Sigmoid colon (tissue), 6 donors: ENCODE measurements at regions not wholly inside any gene's neighbourhood (a gene's known extent, or its start where the extent isn't known, plus 50 kb on each side); places are given as distances from the start of the nearest gene placed in this dataset.

Experiments used
- DNase-seq: peaks from one replicate; pipeline ENCODE4 v3.0.0-alpha.2; 2019
- H3K27ac ChIP-seq, 4 donors: fragments of 200-600 bp; sonication (generic); one replicate each; pipeline ENCODE4 v1.5.1; 2016 to 2019; ENCODE audit warnings: mild to moderate bottlenecking in 1 of 4
- H3K27me3 ChIP-seq, 3 donors: fragments of 200-600 bp; sonication (generic); one replicate each; pipeline ENCODE4 v1.5.1; 2019; ENCODE audit warnings: mild to moderate bottlenecking in 1 of 3
- H3K36me3 ChIP-seq, 4 donors: fragments of 200-600 bp; sonication (generic); one replicate each; pipeline ENCODE4 v1.5.1; 2016 to 2019
- H3K4me1 ChIP-seq, 4 donors: fragments of 200-600 bp; sonication (generic); one replicate each; pipeline ENCODE4 v1.5.1; 2017 to 2019
- H3K4me3 ChIP-seq, 4 donors: fragments of 200-600 bp; sonication (generic); one replicate each; pipeline ENCODE4 v1.5.1; 2017 to 2019; ENCODE audit warnings: mild to moderate bottlenecking in 2 of 4, moderate library complexity in 1 of 4
- H3K9me3 ChIP-seq, 4 donors: fragments of 200-600 bp in 3 of 4; sonication (generic) in 3 of 4; one replicate each; pipeline versions ENCODE4 v1.5.1 to v1.6.1; 2013 to 2019
- EP300 ChIP-seq, 4 donors: sonication (generic); formaldehyde crosslinking; IDR thresholded peaks; one replicate each; pipeline ENCODE4 v1.6.1; 2017; ENCODE audit warnings: antibody characterized with exemption in 4 of 4
- POLR2A ChIP-seq, 2 donors: fragments of 450-650 bp; IDR thresholded peaks; one replicate each; pipeline ENCODE4 v1.6.1; 2016; ENCODE audit warnings: antibody characterized with exemption in 2 of 2, mild to moderate bottlenecking in 2 of 2, moderate library complexity in 2 of 2
- POLR2AphosphoS5 ChIP-seq, 4 donors: sonication (generic); formaldehyde crosslinking; IDR thresholded peaks; one replicate each; pipeline ENCODE4 v1.6.1; 2017; ENCODE audit warnings: antibody characterized with exemption in 4 of 4
- WGBS, 2 donors: extraction: QIAGEN DNeasy Blood & Tissue Kit; methylation state at CpG; one replicate each; pipeline ENCODE4 v1.1.7; 2013; 5-methylcytosine and 5-hydroxymethylcytosine counted together
- intact Hi-C: fragments of 100-400 bp; cut with DNase I; formaldehyde crosslinking; loops from one replicate; pipeline ENCODE4 v1.15.1; 2023
- TF ChIP-seq, protein P1 (sequence below), 4 experiments: fragments of 450-650 bp in 3 of 4; fragments of 200-600 bp in 1 of 4; IDR thresholded peaks; one replicate each; pipeline ENCODE4 v1.5.1; 2016 to 2019; ENCODE audit warnings: antibody characterized with exemption in 4 of 4, mild to moderate bottlenecking in 3 of 4, moderate library complexity in 2 of 4
- donor health status: healthy with polysubstance abuse.
- donor health status: healthy.

- H3K36me3 ChIP-seq = no peaks in the 10 kb centered on the region
- peak overlapping the region in 2 of 4 donors; percentile 39 to 41 for H3K27ac ChIP-seq
- intact Hi-C loops = loop anchor here (10.0 kb wide), 1 partner anchor 403 kb away; no protein-coding TSS in a partner anchor
- H3K4me1 ChIP-seq = peaks cover 0 to 43% (median 19%) of the 10 kb centered on the region in 4 donors
- 85 to 88% methylated on average over 4 of the region's 4 CpGs for WGBS, 2 donors
- no peaks in the 10 kb centered on the region for H3K27me3 ChIP-seq
- no peak for DNase-seq
- H3K9me3 ChIP-seq = no peaks in the 10 kb centered on the region
- H3K4me3 ChIP-seq = no peak overlapping the region
- TF ChIP-seq POLR2AphosphoS5 (IDR thresholded peaks at IDR 0.05) (no peak), EP300 (IDR thresholded peaks at IDR 0.05) (no peak), POLR2A (IDR thresholded peaks at IDR 0.05) (no peak)
- TF ChIP-seq, protein P1, sequence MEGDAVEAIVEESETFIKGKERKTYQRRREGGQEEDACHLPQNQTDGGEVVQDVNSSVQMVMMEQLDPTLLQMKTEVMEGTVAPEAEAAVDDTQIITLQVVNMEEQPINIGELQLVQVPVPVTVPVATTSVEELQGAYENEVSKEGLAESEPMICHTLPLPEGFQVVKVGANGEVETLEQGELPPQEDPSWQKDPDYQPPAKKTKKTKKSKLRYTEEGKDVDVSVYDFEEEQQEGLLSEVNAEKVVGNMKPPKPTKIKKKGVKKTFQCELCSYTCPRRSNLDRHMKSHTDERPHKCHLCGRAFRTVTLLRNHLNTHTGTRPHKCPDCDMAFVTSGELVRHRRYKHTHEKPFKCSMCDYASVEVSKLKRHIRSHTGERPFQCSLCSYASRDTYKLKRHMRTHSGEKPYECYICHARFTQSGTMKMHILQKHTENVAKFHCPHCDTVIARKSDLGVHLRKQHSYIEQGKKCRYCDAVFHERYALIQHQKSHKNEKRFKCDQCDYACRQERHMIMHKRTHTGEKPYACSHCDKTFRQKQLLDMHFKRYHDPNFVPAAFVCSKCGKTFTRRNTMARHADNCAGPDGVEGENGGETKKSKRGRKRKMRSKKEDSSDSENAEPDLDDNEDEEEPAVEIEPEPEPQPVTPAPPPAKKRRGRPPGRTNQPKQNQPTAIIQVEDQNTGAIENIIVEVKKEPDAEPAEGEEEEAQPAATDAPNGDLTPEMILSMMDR (IDR thresholded peaks at IDR 0.05) = no peak
Measured at GRCh38 chr2:66987733-66988132, 409.4 kb upstream of the ETAA1 start.

DNA sequence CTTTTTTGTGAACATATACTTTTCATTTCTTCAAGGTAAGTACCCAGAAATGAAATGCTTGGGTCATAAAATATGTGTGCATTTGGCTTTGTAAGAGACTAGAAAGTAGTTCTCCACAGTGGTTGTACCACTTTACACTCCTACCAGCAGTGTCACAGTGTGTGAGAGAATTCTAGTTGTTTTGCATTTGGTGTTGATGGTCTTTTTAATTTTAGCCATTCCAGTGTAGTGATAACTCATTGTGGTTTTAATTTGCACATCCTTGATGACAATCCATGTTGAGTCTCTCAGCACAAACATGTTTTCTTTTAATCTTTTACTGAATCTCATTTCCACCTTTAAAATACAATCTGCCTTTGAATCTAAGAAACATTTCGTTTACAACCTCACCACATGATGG is 402.5 kb upstream of the ETAA1 start:
- Histone ChIP-seq H3K27me3 (no peaks in the 10 kb centered on the region), H3K4me1 (peaks cover 0 to 43% (median 19%) of the 10 kb centered on the region in 4 donors), H3K27ac (peak overlapping the region in 3 of 4 donors; percentile 67 to 78 (median 77)), H3K9me3 (no peaks in the 10 kb centered on the region), H3K36me3 (no peaks in the 10 kb centered on the region), H3K4me3 (no peak overlapping the region)
- intact Hi-C loops = loop anchor here (5.0 to 10.0 kb wide), 4 partner anchors 97 to 560 kb away; partner anchors contain the start of gene MEIS1
- 28 to 57% methylated on average over 1 of the region's 1 CpG for WGBS, 2 donors
- TF ChIP-seq, protein P1 (IDR thresholded peaks at IDR 0.05) = no peak
- TF ChIP-seq EP300 (IDR thresholded peaks at IDR 0.05) (no peak), POLR2AphosphoS5 (IDR thresholded peaks at IDR 0.05) (no peak), POLR2A (IDR thresholded peaks at IDR 0.05) (no peak)
- DNase-seq = no peak

- WGBS, 2 donors = 77 to 89% methylated on average over 3 of the region's 3 CpGs
- intact Hi-C loops = loop anchor here (5.0 to 10.0 kb wide), 2 partner anchors 98 to 561 kb away; partner anchors contain the start of gene MEIS1
- H3K9me3 ChIP-seq = no peaks in the 10 kb centered on the region
- peak; percentile 78 for DNase-seq
- H3K27ac ChIP-seq = peak overlapping the region in 3 of 4 donors; percentile 67 to 78 (median 77)
- TF ChIP-seq EP300 (IDR thresholded peaks at IDR 0.05) (peak in 3 of 4 donors; percentile 44 to 67 (median 62)), POLR2A (IDR thresholded peaks at IDR 0.05) (no peak), POLR2AphosphoS5 (IDR thresholded peaks at IDR 0.05) (peak; percentile 74 to 88 (median 84))
- no peaks in the 10 kb centered on the region for H3K36me3 ChIP-seq
- H3K4me1 ChIP-seq = peaks cover 0 to 34% (median 18%) of the 10 kb centered on the region in 4 donors
- no peaks in the 10 kb centered on the region for H3K27me3 ChIP-seq
- no peak overlapping the region for H3K4me3 ChIP-seq
Measured at GRCh38 chr2:66995636-66996035, 401.5 kb upstream of the ETAA1 start.

- WGBS, 2 donors = 88 to 96% methylated on average over 5 of the region's 5 CpGs
- DNase-seq = no peak
- TF ChIP-seq POLR2AphosphoS5 (IDR thresholded peaks at IDR 0.05) (no peak), EP300 (IDR thresholded peaks at IDR 0.05) (no peak), POLR2A (IDR thresholded peaks at IDR 0.05) (no peak)
- TF ChIP-seq, protein P1 (IDR thresholded peaks at IDR 0.05) = no peak
- Histone ChIP-seq H3K27me3 (no peaks in the 10 kb centered on the region), H3K27ac (no peak overlapping the region), H3K4me3 (no peak overlapping the region), H3K36me3 (no peaks in the 10 kb centered on the region), H3K9me3 (no peaks in the 10 kb centered on the region), H3K4me1 (peaks cover 0 to 8% (median 0%) of the 10 kb centered on the region in 4 donors)
- intact Hi-C loops = no loop called here
Measured at GRCh38 chr2:67002618-67003371, 394.3 kb upstream of the ETAA1 start.

GRCh38 chr2:67006373-67006960 is 390.7 kb upstream of the ETAA1 start:
- H3K27me3 ChIP-seq = no peaks in the 10 kb centered on the region
- no peaks in the 10 kb centered on the region for H3K9me3 ChIP-seq
- no peak overlapping the region for H3K27ac ChIP-seq
- no peak for DNase-seq
- TF ChIP-seq EP300 (IDR thresholded peaks at IDR 0.05) = no peak
- TF ChIP-seq POLR2A (IDR thresholded peaks at IDR 0.05) = no peak
- TF ChIP-seq, protein P1 (IDR thresholded peaks at IDR 0.05) = no peak
- TF ChIP-seq POLR2AphosphoS5 (IDR thresholded peaks at IDR 0.05) = no peak
- WGBS, 2 donors = 84 to 87% methylated on average over 5 of the region's 5 CpGs
- peaks cover 0 to 17% (median 0%) of the 10 kb centered on the region in 4 donors for H3K4me1 ChIP-seq
- intact Hi-C loops = no loop called here
- H3K36me3 ChIP-seq = no peaks in the 10 kb centered on the region
- no peak overlapping the region for H3K4me3 ChIP-seq
